GM12878 (cell line): ENCODE measurements at regions not wholly inside any gene's neighbourhood (a gene's known extent, or its start where the extent isn't known, plus 50 kb on each side); places are given as distances from the start of the nearest gene placed in this dataset.

Experiments used
- ATAC-seq: fragments of 200-7000 bp; cut with Tn5 transposase; 3 replicates; pipeline ENCODE4 v1.9.1; 2020; ENCODE audit warnings: mild to moderate bottlenecking, moderate library complexity
- BruUV-seq: library from RNA; stranded (reverse); fragments of 400-500 nt; replicated peaks from 2 replicates; lab custom pipeline; 2021; lab: Mats Ljungman, UMichigan
- CTCF ChIA-PET: fragments of 300-600 bp; sonication (Branson Sonifier 250); formaldehyde crosslinking; extraction: SDS; loops from one replicate; lab custom pipeline; 2021; ENCODE audit warnings: inconsistent platforms; lab: Yijun Ruan, JAX
- POLR2A ChIA-PET: fragments of 350-600 bp; formaldehyde crosslinking; extraction: SDS; loops from one replicate; lab custom pipeline; 2021; ENCODE audit warnings: inconsistent platforms; lab: Charles Lee
- RAD21 ChIA-PET: fragments of 300-600 bp; sonication (Branson Sonifier 250); formaldehyde crosslinking; loops from one replicate; lab custom pipeline; 2023; ENCODE audit warnings: antibody characterized with exemption; ENCODE audit not compliant: unreplicated experiment; lab: Charles Lee
- SMC1A ChIA-PET: fragments of 300-600 bp; sonication (Branson Sonifier 250); formaldehyde crosslinking; loops from one replicate; lab custom pipeline; 2023; ENCODE audit not compliant: unreplicated experiment, uncharacterized antibody; lab: Charles Lee
- DNase-seq: peaks from one replicate; pipeline ENCODE4 v3.0.0-alpha.2; 2011; ENCODE audit warnings: low read depth, low spot score
- FAIRE-seq: peaks from 3 replicates; lab custom pipeline; 2011; peaks lifted over from hg19 to GRCh38; lab: Jason Lieb, UNC
- H2AFZ ChIP-seq: 2 replicates; pipeline ENCODE4 v1.6.0; 2011; ENCODE audit warnings: low read depth, low read length, control low read depth; ENCODE audit not compliant: control insufficient read depth
- H3K27ac ChIP-seq: 2 replicates; pipeline ENCODE4 v1.5.1; 2011; ENCODE audit warnings: control low read depth; ENCODE audit not compliant: control insufficient read depth, insufficient read depth
- H3K27me3 ChIP-seq, 2 experiments: replicated peaks in 1 of 2; 2 replicates each; pipeline versions ENCODE4 v1.6.0 to v1.6.1; 2011; ENCODE audit warnings: low read length in 1 of 2; ENCODE audit not compliant: control insufficient read depth in 2 of 2, insufficient read depth in 2 of 2
- H3K36me3 ChIP-seq, 2 experiments: 2 replicates each; pipeline ENCODE4 v1.5.1; 2011; ENCODE audit warnings: low read length in 1 of 2; ENCODE audit not compliant: control insufficient read depth in 2 of 2, insufficient read depth in 2 of 2
- H3K4me1 ChIP-seq: 2 replicates; pipeline ENCODE4 v1.6.1; 2011; ENCODE audit warnings: mild to moderate bottlenecking, low read length, moderate library complexity, mixed read lengths; ENCODE audit not compliant: control insufficient read depth, insufficient read depth
- H3K4me2 ChIP-seq: 2 replicates; pipeline ENCODE4 v1.6.0; 2011; ENCODE audit warnings: control low read depth; ENCODE audit not compliant: control insufficient read depth, insufficient read depth
- H3K4me3 ChIP-seq: fragments of 200-600 bp; sonication (generic); 2 replicates; pipeline ENCODE4 v1.5.1; 2016
- H3K79me2 ChIP-seq: 2 replicates; pipeline ENCODE4 v1.6.0; 2011; ENCODE audit warnings: low read length; ENCODE audit not compliant: control insufficient read depth, insufficient read depth
- H3K9ac ChIP-seq: 2 replicates; pipeline ENCODE4 v1.8.0; 2011; ENCODE audit warnings: low read length, control low read depth, mixed read lengths; ENCODE audit not compliant: control insufficient read depth, insufficient read depth
- H3K9me3 ChIP-seq: replicated peaks from 3 replicates; pipeline ENCODE4 v1.5.1; 2011; ENCODE audit warnings: mild to moderate bottlenecking, low read length; ENCODE audit not compliant: control insufficient read depth, insufficient read depth
- H4K20me1 ChIP-seq: 2 replicates; pipeline ENCODE4 v1.6.0; 2011; ENCODE audit not compliant: control insufficient read depth, insufficient read depth
- EED ChIP-seq: sonication (generic); IDR thresholded peaks from 2 replicates; pipeline ENCODE4 v1.6.1; 2016; ENCODE audit warnings: antibody characterized with exemption, low read depth
- EP300 ChIP-seq, 2 experiments: fragments of 150-350 bp in 1 of 2; IDR thresholded peaks; 2 replicates each; pipeline ENCODE4 v1.6.1; 2011 to 2012; ENCODE audit warnings: low read depth in 2 of 2, low read length in 2 of 2, borderline replicate concordance in 1 of 2, improper control_type of control experiment in 1 of 2, inconsistent platforms in 1 of 2; ENCODE audit not compliant: control insufficient read depth in 1 of 2
- FOXK2 ChIP-seq: fragments of 450-650 bp; IDR thresholded peaks from 2 replicates; pipeline ENCODE4 v1.6.1; 2017; ENCODE audit warnings: mild to moderate bottlenecking, moderate library complexity
- HSF1 ChIP-seq: fragments of 150-350 bp; IDR thresholded peaks from 2 replicates; pipeline ENCODE4 v1.6.1; 2014; ENCODE audit warnings: mild to moderate bottlenecking, low read depth, low read length
- JUND ChIP-seq: IDR thresholded peaks from 2 replicates; pipeline ENCODE4 v1.6.1; 2012; ENCODE audit warnings: low read depth, mild to moderate bottlenecking, low read length, improper control_type of control experiment, moderate library complexity
- MEF2A ChIP-seq: IDR thresholded peaks from 2 replicates; pipeline ENCODE4 v1.6.1; 2011; ENCODE audit warnings: low read depth, mild to moderate bottlenecking, low read length, moderate library complexity; ENCODE audit not compliant: insufficient read depth
- MEF2B ChIP-seq: fragments of 450-650 bp; IDR thresholded peaks from 2 replicates; pipeline ENCODE4 v1.6.1; 2018; ENCODE audit warnings: mild to moderate bottlenecking, moderate library complexity; ENCODE audit not compliant: partially characterized antibody, poor library complexity, severe bottlenecking
- MTA3 ChIP-seq: IDR thresholded peaks from 2 replicates; pipeline ENCODE4 v1.6.1; 2012; ENCODE audit warnings: low read length, inconsistent platforms, borderline replicate concordance
- NFYA ChIP-seq: IDR thresholded peaks from 2 replicates; pipeline ENCODE4 v1.6.1; 2011; ENCODE audit warnings: low read depth, mild to moderate bottlenecking, low read length, improper control_type of control experiment, borderline replicate concordance
- SMAD1 ChIP-seq: fragments of 450-650 bp; IDR thresholded peaks from 2 replicates; pipeline ENCODE4 v1.6.1; 2018; ENCODE audit warnings: mild to moderate bottlenecking, low read depth; ENCODE audit not compliant: partially characterized antibody
- SMC3 ChIP-seq: IDR thresholded peaks from 2 replicates; pipeline ENCODE4 v1.6.1; 2011; ENCODE audit warnings: low read length, improper control_type of control experiment, borderline replicate concordance
- SUPT20H ChIP-seq: IDR thresholded peaks from 2 replicates; pipeline ENCODE4 v1.6.1; 2011; ENCODE audit warnings: low read depth, mild to moderate bottlenecking, low read length, moderate library complexity, borderline replicate concordance; ENCODE audit not compliant: control insufficient read depth
- USF2 ChIP-seq: IDR thresholded peaks from 2 replicates; pipeline ENCODE4 v1.6.1; 2011; ENCODE audit warnings: low read depth, low read length, improper control_type of control experiment, borderline replicate concordance
- ZNF622 ChIP-seq: fragments of 450-650 bp; IDR thresholded peaks from 2 replicates; pipeline ENCODE4 v1.6.1; 2017; ENCODE audit warnings: mild to moderate bottlenecking, inconsistent platforms
- WGBS: methylation state at CpG from one replicate; pipeline ENCODE4 v1.1.6; 2016; ENCODE audit warnings: low lambda C conversion rate; ENCODE audit not compliant: insufficient replicate concordance, insufficient coverage; ENCODE audit errors: missing lambda C conversion rate; 5-methylcytosine and 5-hydroxymethylcytosine counted together
- in situ Hi-C: fragments of 300-500 bp; cut with MboI; formaldehyde crosslinking; loops from 9 replicates; pipeline ENCODE4 v1.14.3; 2018; ENCODE audit warnings: mixed read lengths
- intact Hi-C: fragments of 100-400 bp; cut with micrococcal nuclease; formaldehyde crosslinking; loops from one replicate; pipeline ENCODE4 v1.14.2; 2022; ENCODE audit not compliant: unreplicated experiment

- TF ChIP-seq HSF1, result no peak
- no peak for TF ChIP-seq EED
- no peak for TF ChIP-seq NFYA
Measured at GRCh38 chr4:23991444-23991843, 101.6 kb upstream of the PPARGC1A start (continued).

GRCh38 chr4:23986270-23986669 lies 96.4 kb upstream of the PPARGC1A start:
- intact Hi-C loops (no loop called here), in situ Hi-C loops (no loop called here)
- ChIA-PET RAD21 (no interaction called here), POLR2A (no interaction called here), SMC1A (no interaction called here), CTCF (no interaction called here)
- no peak for DNase-seq
- no peaks in the 10 kb centered on the region for H4K20me1 ChIP-seq
- no peaks in the 10 kb centered on the region for H3K4me1 ChIP-seq
- TF ChIP-seq MTA3 (no peak), MEF2A (no peak), SMAD1 (no peak), ZNF622 (no peak), MEF2B (no peak), EP300 (IDR thresholded peaks at IDR 0.05; ENCODE audit: borderline replicate concordance in 1 of 2, control insufficient read depth in 1 of 2, low read depth in 2 of 2, low read length in 2 of 2) (no peak), FOXK2 (no peak), SMC3 (no peak), SUPT20H (no peak), USF2 (no peak), JUND (no peak)
- no peak overlapping the region for H3K27ac ChIP-seq
- ATAC-seq, result no peak
- 58% methylated on average over 5 of the region's 5 CpGs for WGBS
- BruUV-seq, result no TSS peak
- H3K9ac ChIP-seq, result no peak overlapping the region
- no peak for FAIRE-seq
- no peaks in the 10 kb centered on the region for H3K27me3 ChIP-seq
- no peak overlapping the region for H2AFZ ChIP-seq
- H3K4me3 ChIP-seq, result no peak overlapping the region
- H3K4me2 ChIP-seq, result no peak overlapping the region
- no peaks in the 10 kb centered on the region for H3K36me3 ChIP-seq
- H3K79me2 ChIP-seq, result no peaks in the 10 kb centered on the region
- no peaks in the 10 kb centered on the region for H3K9me3 ChIP-seq
